K562 (cell line): ENCODE measurements at regions not wholly inside any gene's neighbourhood (a gene's known extent, or its start where the extent isn't known, plus 50 kb on each side); places are given as distances from the start of the nearest gene placed in this dataset.

Experiments used
- ATAC-seq: fragments of 200-7000 bp; cut with Tn5 transposase; 3 replicates; pipeline ENCODE4 v1.9.1; 2020; ENCODE audit warnings: moderate library complexity
- BruUV-seq: library from RNA; stranded (reverse); fragments of 400-500 nt; replicated peaks from 2 replicates; lab custom pipeline; 2021; lab: Mats Ljungman, UMichigan
- CTCF ChIA-PET: fragments of 300-600 bp; formaldehyde crosslinking; extraction: SDS; loops from one replicate; lab custom pipeline; 2021; ENCODE audit warnings: low intra/inter-chr PET ratio; lab: Yijun Ruan, JAX
- POLR2A ChIA-PET: fragments of 300-600, 350-650 bp; sonication (Branson Sonifier 250); formaldehyde crosslinking; extraction: SDS; loops from one replicate; lab custom pipeline; 2021; ENCODE audit warnings: antibody characterized with exemption, inconsistent platforms; lab: Yijun Ruan, JAX
- DNase-seq, 4 experiments: peaks; one replicate each; pipeline versions ENCODE4 v3.0.0 to v3.0.0-alpha.2; 2011 to 2018; ENCODE audit warnings: low spot score in 3 of 4, mixed read lengths in 3 of 4; ENCODE audit errors: extremely low read depth in 1 of 4
- FAIRE-seq: peaks from 2 replicates; lab custom pipeline; 2011; peaks lifted over from hg19 to GRCh38; lab: Jason Lieb, UNC
- H2AFZ ChIP-seq: 2 replicates; pipeline ENCODE4 v1.6.0; 2011; ENCODE audit warnings: low read depth, low read length, control low read depth, inconsistent platforms
- H3K27ac ChIP-seq: fragments of 200-600 bp; 3 replicates; pipeline ENCODE4 v1.8.0; 2011; ENCODE audit warnings: low read depth, mild to moderate bottlenecking, control low read depth, inconsistent platforms, low read length, moderate library complexity, mixed read lengths; ENCODE audit errors: extremely low read depth
- H3K27me3 ChIP-seq, 2 experiments: fragments of 300-600 bp in 1 of 2; 2 replicates in 1 of 2; 3 replicates in 1 of 2; pipeline versions ENCODE4 v1.6.0 to v1.8.0; 2011; ENCODE audit warnings: inconsistent platforms in 2 of 2, low read length in 2 of 2, mild to moderate bottlenecking in 1 of 2, mixed read lengths in 1 of 2, moderate library complexity in 1 of 2; ENCODE audit not compliant: control insufficient read depth in 2 of 2, insufficient read depth in 2 of 2
- H3K36me3 ChIP-seq: fragments of 300-600 bp; 3 replicates; pipeline ENCODE4 v1.8.0; 2011; ENCODE audit warnings: mild to moderate bottlenecking, low read length, inconsistent platforms; ENCODE audit not compliant: control insufficient read depth, insufficient read depth
- H3K4me1 ChIP-seq, 2 experiments: fragments of 200-600 bp in 1 of 2; replicated peaks in 1 of 2; 2 replicates in 1 of 2; 3 replicates in 1 of 2; pipeline versions ENCODE4 v1.5.1 to v1.8.0; 2011; ENCODE audit warnings: inconsistent platforms in 2 of 2, low read length in 2 of 2, mild to moderate bottlenecking in 1 of 2, mixed read lengths in 1 of 2, moderate library complexity in 1 of 2; ENCODE audit not compliant: control insufficient read depth in 2 of 2, insufficient read depth in 2 of 2
- H3K4me2 ChIP-seq: 2 replicates; pipeline ENCODE4 v1.6.1; 2011; ENCODE audit warnings: low read length, control low read depth, inconsistent platforms, mixed read lengths; ENCODE audit not compliant: insufficient read depth
- H3K4me3 ChIP-seq: fragments of 200-600 bp; sonication (generic), shearing (Covaris generic); 2 replicates; pipeline ENCODE4 v1.5.1; 2016; ENCODE audit warnings: control low read depth, inconsistent platforms
- H3K79me2 ChIP-seq: fragments of 200-600 bp; 3 replicates; pipeline ENCODE4 v1.8.0; 2011; ENCODE audit warnings: low read length, inconsistent platforms; ENCODE audit not compliant: control insufficient read depth, insufficient read depth
- H3K9ac ChIP-seq, 2 experiments: 2 replicates each; pipeline versions ENCODE4 v1.6.0 to v1.6.1; 2011; ENCODE audit warnings: low read depth in 2 of 2, low read length in 2 of 2, control low read depth in 1 of 2, inconsistent platforms in 1 of 2, mild to moderate bottlenecking in 1 of 2, mixed read lengths in 1 of 2; ENCODE audit not compliant: insufficient read depth in 1 of 2
- H3K9me1 ChIP-seq: one replicate; pipeline ENCODE4 v1.6.0; 2011; ENCODE audit warnings: inconsistent platforms, mild to moderate bottlenecking, low read length, moderate library complexity; ENCODE audit not compliant: control insufficient read depth, insufficient read depth
- H3K9me3 ChIP-seq: replicated peaks from 2 replicates; pipeline ENCODE4 v1.5.1; 2011; ENCODE audit warnings: low read depth, low read length, inconsistent platforms; ENCODE audit not compliant: control insufficient read depth, insufficient read depth
- H4K20me1 ChIP-seq: replicated peaks from 2 replicates; pipeline ENCODE4 v1.6.1; 2011; ENCODE audit warnings: low read length, inconsistent platforms, mixed read lengths; ENCODE audit not compliant: control insufficient read depth, insufficient read depth
- POLR2B ChIP-seq: fragments of 450-650 bp; IDR thresholded peaks from 2 replicates; pipeline ENCODE4 v1.6.1; 2018; ENCODE audit warnings: low read depth; ENCODE audit not compliant: partially characterized antibody
- RFX7 ChIP-seq: fragments of 250-450 bp; sonication (Bioruptor Pico); IDR thresholded peaks from 2 replicates; pipeline ENCODE4 v1.5.1; 2021; ENCODE audit warnings: mild to moderate bottlenecking
- WGBS: fragments of 100-300 bp; shearing (Covaris generic); methylation state at CpG from one replicate; pipeline ENCODE4 v1.1.6; 2016; ENCODE audit warnings: low coverage, mixed read lengths; ENCODE audit not compliant: insufficient coverage; ENCODE audit errors: missing lambda C conversion rate; 5-methylcytosine and 5-hydroxymethylcytosine counted together
- in situ Hi-C: fragments of 300-500 bp; cut with MboI; formaldehyde crosslinking; loops from 4 replicates; pipeline ENCODE4 v1.15.0; 2018; ENCODE audit warnings: inconsistent platforms, mixed read lengths
- intact Hi-C: fragments of 100-400 bp; cut with micrococcal nuclease; formaldehyde crosslinking; loops from 2 replicates; pipeline ENCODE4 v1.14.2; 2022
- TF ChIP-seq, protein P1 (sequence below): fragments of 250-450 bp; sonication (Bioruptor Pico); IDR thresholded peaks from 2 replicates; pipeline ENCODE4 v1.5.0; 2020; ENCODE audit warnings: mild to moderate bottlenecking, borderline replicate concordance

- Histone ChIP-seq H2AFZ (no peak overlapping the region), H3K4me2 (no peak overlapping the region), H4K20me1 (no peaks in the 10 kb centered on the region), H3K9me3 (no peaks in the 10 kb centered on the region), H3K79me2 (no peaks in the 10 kb centered on the region), H3K36me3 (no peaks in the 10 kb centered on the region), H3K27ac (no peak overlapping the region), H3K27me3 (no peaks in the 10 kb centered on the region), H3K9me1 (no peaks in the 10 kb centered on the region), H3K4me1 (no peaks in the 10 kb centered on the region), H3K9ac (no peak overlapping the region), H3K4me3 (no peak overlapping the region)
- WGBS = 0% methylated on average over 2 of the region's 2 CpGs
- FAIRE-seq (no peak), DNase-seq (no peak), ATAC-seq (no peak)
- TF ChIP-seq RFX7 (CRISPR knock-in tag) (no peak), POLR2B (no peak)
- in situ Hi-C loops = no loop called here
- intact Hi-C loops = no loop called here
- CTCF ChIA-PET = no interaction called here
- no TSS peak for BruUV-seq
- POLR2A ChIA-PET = no interaction called here
Measured at GRCh38 chr18:71976744-71977143, 567.4 kb downstream of the CBLN2 start.

DNA sequence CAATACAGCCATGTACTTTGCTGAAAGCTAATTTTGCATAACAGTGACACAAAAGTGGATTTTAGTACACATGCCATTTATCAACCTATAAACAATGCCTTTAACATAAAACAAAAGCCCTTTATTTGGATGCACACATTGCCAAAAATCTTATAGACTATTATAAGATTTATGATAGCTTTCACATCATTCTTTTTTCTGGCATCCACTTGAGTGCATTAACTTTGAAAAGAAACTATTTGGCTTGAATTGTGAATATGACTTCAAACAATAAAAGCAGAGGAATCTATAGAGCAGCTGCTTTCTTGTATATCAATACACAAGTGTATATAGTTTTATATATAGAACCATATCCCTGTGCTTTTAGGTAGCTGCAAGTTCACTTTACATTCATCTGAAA lies 577.4 kb downstream of the CBLN2 start:
- Histone ChIP-seq H2AFZ (no peak overlapping the region), H3K79me2 (no peaks in the 10 kb centered on the region), H3K4me1 (no peaks in the 10 kb centered on the region), H4K20me1 (no peaks in the 10 kb centered on the region), H3K4me3 (no peak overlapping the region), H3K36me3 (no peaks in the 10 kb centered on the region), H3K4me2 (no peak overlapping the region), H3K27ac (no peak overlapping the region), H3K9me1 (no peaks in the 10 kb centered on the region), H3K9ac (no peak overlapping the region), H3K9me3 (no peaks in the 10 kb centered on the region), H3K27me3 (no peaks in the 10 kb centered on the region)
- intact Hi-C loops = no loop called here
- in situ Hi-C loops = no loop called here
- TF ChIP-seq, protein P1, sequence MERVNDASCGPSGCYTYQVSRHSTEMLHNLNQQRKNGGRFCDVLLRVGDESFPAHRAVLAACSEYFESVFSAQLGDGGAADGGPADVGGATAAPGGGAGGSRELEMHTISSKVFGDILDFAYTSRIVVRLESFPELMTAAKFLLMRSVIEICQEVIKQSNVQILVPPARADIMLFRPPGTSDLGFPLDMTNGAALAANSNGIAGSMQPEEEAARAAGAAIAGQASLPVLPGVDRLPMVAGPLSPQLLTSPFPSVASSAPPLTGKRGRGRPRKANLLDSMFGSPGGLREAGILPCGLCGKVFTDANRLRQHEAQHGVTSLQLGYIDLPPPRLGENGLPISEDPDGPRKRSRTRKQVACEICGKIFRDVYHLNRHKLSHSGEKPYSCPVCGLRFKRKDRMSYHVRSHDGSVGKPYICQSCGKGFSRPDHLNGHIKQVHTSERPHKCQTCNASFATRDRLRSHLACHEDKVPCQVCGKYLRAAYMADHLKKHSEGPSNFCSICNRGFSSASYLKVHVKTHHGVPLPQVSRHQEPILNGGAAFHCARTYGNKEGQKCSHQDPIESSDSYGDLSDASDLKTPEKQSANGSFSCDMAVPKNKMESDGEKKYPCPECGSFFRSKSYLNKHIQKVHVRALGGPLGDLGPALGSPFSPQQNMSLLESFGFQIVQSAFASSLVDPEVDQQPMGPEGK (CRISPR knock-in tag) = no peak
- ATAC-seq (no peak), FAIRE-seq (no peak), DNase-seq (no peak)
- CTCF ChIA-PET = no interaction called here
- no TSS peak for BruUV-seq
- POLR2A ChIA-PET = no interaction called here
